A673 (cell line): ENCODE measurements at regions not wholly inside any gene's neighbourhood (a gene's known extent, or its start where the extent isn't known, plus 50 kb on each side); places are given as distances from the start of the nearest gene placed in this dataset.
"Not testable (repeated sequence)": the region's sequence is repeated elsewhere in the genome, so short reads cannot be mapped to it uniquely, and the experiment has no call there.

ENCODE experiments used
- CTCF ChIP-seq: fragments of 300-800, 200-600 bp; sonication (generic); conservative IDR thresholded peaks from 2 replicates; pipeline ENCODE4 v1.5.1; 2017; ENCODE audit warnings: low read depth, mild to moderate bottlenecking, antibody characterized with exemption, low read length, moderate library complexity, mixed read lengths
- EZH2 ChIP-seq: fragments of 200-600 bp; sonication (generic); IDR thresholded peaks from 2 replicates; pipeline ENCODE4 v1.6.1; 2017; ENCODE audit warnings: borderline replicate concordance, low read depth, mild to moderate bottlenecking, mixed read lengths, antibody characterized with exemption, low read length; ENCODE audit not compliant: poor library complexity, severe bottlenecking

GRCh38 chr21:5243257-5243656 lies 5278.1 kb upstream of the TPTE start:
- TF ChIP-seq CTCF, EZH2: not testable (repeated sequence)
